ENCODE measurements at regions not wholly inside any gene's neighbourhood (a gene's known extent, or its start where the extent isn't known, plus 50 kb on each side); places are given as distances from the start of the nearest gene placed in this dataset.

- TF ChIP-seq EZH2 (IDR thresholded peaks at IDR 0.05; ENCODE audit: low read length) (no peak), CTCF (optimal IDR thresholded peaks at IDR 0.05 in 1 of 3, IDR thresholded peaks at IDR 0.05 in 1 of 3, conservative IDR thresholded peaks at IDR 0.05 in 1 of 3; ENCODE audit: extremely low read depth in 1 of 3, insufficient read depth in 2 of 3, low read length in 3 of 3) (no peak)
- no peak for FAIRE-seq
- dilution Hi-C loops (cut with MboI; ENCODE audit: extremely low pct_ligation_motif_present, low sequenced_read_pairs), result no loop called here
Observed at GRCh38 chr18:43605224-43605623, 327.9 kb upstream of the SYT4 start.

DNA sequence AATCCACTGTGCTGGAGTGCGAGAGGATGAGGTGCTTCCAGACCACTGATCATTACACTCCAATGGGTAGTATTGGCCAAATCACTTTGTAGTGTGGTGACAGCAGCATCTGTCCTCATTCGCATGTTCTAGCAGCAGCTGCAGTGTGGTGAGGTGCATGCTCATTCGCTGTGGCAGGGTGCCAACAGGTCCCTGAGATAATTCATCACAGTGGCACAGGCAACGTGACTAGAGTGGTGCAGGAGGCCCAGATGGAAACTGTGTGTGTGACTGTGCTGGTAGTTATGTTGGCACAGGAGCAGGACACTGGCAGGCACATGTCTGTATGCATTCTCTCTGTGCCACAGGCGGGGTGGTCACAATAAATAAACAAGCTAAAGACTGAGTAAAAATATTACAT is 329.5 kb upstream of the SYT4 start:
- Histone ChIP-seq H4K20me1 (ENCODE audit: control insufficient read depth, extremely low read depth, insufficient read depth, low read length) (no peaks in the 10 kb centered on the region), H3K4me3 (ENCODE audit: control insufficient read depth in 2 of 3, extremely low read depth in 1 of 3, insufficient read depth in 2 of 3, low read depth in 1 of 3, low read length in 3 of 3) (no peak overlapping the region), H3K36me3 (ENCODE audit: control insufficient read depth in 2 of 2, extremely low read depth in 1 of 2, insufficient read depth in 2 of 2, low read length in 2 of 2) (no peaks in the 10 kb centered on the region), H3K9ac (ENCODE audit: control insufficient read depth, extremely low read depth, insufficient read depth, low read length) (no peak overlapping the region), H3K9me1 (ENCODE audit: control insufficient read depth, extremely low read depth, insufficient read depth, low read length) (no peaks in the 10 kb centered on the region), H3K4me2 (ENCODE audit: control insufficient read depth, extremely low read depth, insufficient read depth, low read depth, low read length) (no peak overlapping the region), H3K9me3 (ENCODE audit: control insufficient read depth, low read depth, low read length) (no peaks in the 10 kb centered on the region), H3K27me3 (ENCODE audit: control insufficient read depth, extremely low read depth, insufficient read depth, low read length) (no peaks in the 10 kb centered on the region), H3K27ac (ENCODE audit: control insufficient read depth, insufficient read depth, low read length) (no peak overlapping the region), H3K4me1 (ENCODE audit: control insufficient read depth, extremely low read depth, insufficient read depth, low read length) (no peaks in the 10 kb centered on the region), H3K79me2 (ENCODE audit: control insufficient read depth, insufficient read depth, low read length) (no peaks in the 10 kb centered on the region), H2AFZ (ENCODE audit: control insufficient read depth, low read length) (no peak overlapping the region)
- FAIRE-seq, result no peak
- no peak for DNase-seq (ENCODE audit: low read depth, low spot score)
- TF ChIP-seq EZH2 (IDR thresholded peaks at IDR 0.05; ENCODE audit: low read length) (no peak), CTCF (optimal IDR thresholded peaks at IDR 0.05 in 1 of 3, IDR thresholded peaks at IDR 0.05 in 1 of 3, conservative IDR thresholded peaks at IDR 0.05 in 1 of 3; ENCODE audit: extremely low read depth in 1 of 3, insufficient read depth in 2 of 3, low read length in 3 of 3) (no peak)
- dilution Hi-C loops (cut with MboI; ENCODE audit: extremely low pct_ligation_motif_present, low sequenced_read_pairs), result no loop called here

More at GRCh38 chr18:43605224-43605623, 327.9 kb upstream of the SYT4 start:
- Histone ChIP-seq H3K9ac (ENCODE audit: control insufficient read depth, extremely low read depth, insufficient read depth, low read length) (no peak overlapping the region), H3K79me2 (ENCODE audit: control insufficient read depth, insufficient read depth, low read length) (no peaks in the 10 kb centered on the region), H2AFZ (ENCODE audit: control insufficient read depth, low read length) (no peak overlapping the region), H3K9me3 (ENCODE audit: control insufficient read depth, low read depth, low read length) (no peaks in the 10 kb centered on the region), H3K36me3 (ENCODE audit: control insufficient read depth in 2 of 2, extremely low read depth in 1 of 2, insufficient read depth in 2 of 2, low read length in 2 of 2) (no peaks in the 10 kb centered on the region), H3K27ac (ENCODE audit: control insufficient read depth, insufficient read depth, low read length) (no peak overlapping the region), H3K4me3 (ENCODE audit: control insufficient read depth in 2 of 3, extremely low read depth in 1 of 3, insufficient read depth in 2 of 3, low read depth in 1 of 3, low read length in 3 of 3) (no peak overlapping the region), H3K9me1 (ENCODE audit: control insufficient read depth, extremely low read depth, insufficient read depth, low read length) (no peaks in the 10 kb centered on the region), H3K4me1 (ENCODE audit: control insufficient read depth, extremely low read depth, insufficient read depth, low read length) (no peaks in the 10 kb centered on the region), H3K4me2 (ENCODE audit: control insufficient read depth, extremely low read depth, insufficient read depth, low read depth, low read length) (no peak overlapping the region), H3K27me3 (ENCODE audit: control insufficient read depth, extremely low read depth, insufficient read depth, low read length) (no peaks in the 10 kb centered on the region), H4K20me1 (ENCODE audit: control insufficient read depth, extremely low read depth, insufficient read depth, low read length) (no peaks in the 10 kb centered on the region)
- DNase-seq (ENCODE audit: low read depth, low spot score), result no peak

Measured in keratinocyte (primary cell).